ENCODE measurements at regions not wholly inside any gene's neighbourhood (a gene's known extent, or its start where the extent isn't known, plus 50 kb on each side); places are given as distances from the start of the nearest gene placed in this dataset.

GRCh38 chr1:241419986-241420385, 63.0 kb upstream of the RGS7 start:
- Histone ChIP-seq H3K36me3 (ENCODE audit: low read depth, missing control alignments) (no peaks in the 10 kb centered on the region), H3K9me3 (no peaks in the 10 kb centered on the region), H3K4me3 (no peak overlapping the region), H3K27ac (no peak overlapping the region), H3K4me1 (no peaks in the 10 kb centered on the region), H3K27me3 (no peaks in the 10 kb centered on the region)
- TF ChIP-seq POLR2A (IDR thresholded peaks at IDR 0.05), result no peak
- TF ChIP-seq, protein P1, sequence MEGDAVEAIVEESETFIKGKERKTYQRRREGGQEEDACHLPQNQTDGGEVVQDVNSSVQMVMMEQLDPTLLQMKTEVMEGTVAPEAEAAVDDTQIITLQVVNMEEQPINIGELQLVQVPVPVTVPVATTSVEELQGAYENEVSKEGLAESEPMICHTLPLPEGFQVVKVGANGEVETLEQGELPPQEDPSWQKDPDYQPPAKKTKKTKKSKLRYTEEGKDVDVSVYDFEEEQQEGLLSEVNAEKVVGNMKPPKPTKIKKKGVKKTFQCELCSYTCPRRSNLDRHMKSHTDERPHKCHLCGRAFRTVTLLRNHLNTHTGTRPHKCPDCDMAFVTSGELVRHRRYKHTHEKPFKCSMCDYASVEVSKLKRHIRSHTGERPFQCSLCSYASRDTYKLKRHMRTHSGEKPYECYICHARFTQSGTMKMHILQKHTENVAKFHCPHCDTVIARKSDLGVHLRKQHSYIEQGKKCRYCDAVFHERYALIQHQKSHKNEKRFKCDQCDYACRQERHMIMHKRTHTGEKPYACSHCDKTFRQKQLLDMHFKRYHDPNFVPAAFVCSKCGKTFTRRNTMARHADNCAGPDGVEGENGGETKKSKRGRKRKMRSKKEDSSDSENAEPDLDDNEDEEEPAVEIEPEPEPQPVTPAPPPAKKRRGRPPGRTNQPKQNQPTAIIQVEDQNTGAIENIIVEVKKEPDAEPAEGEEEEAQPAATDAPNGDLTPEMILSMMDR (IDR thresholded peaks at IDR 0.05), result no peak
- intact Hi-C loops (cut with DNase I; ENCODE audit: low total_unique reads), result no loop called here
- 78 to 83% methylated on average over 3 of the region's 3 CpGs for WGBS, 2 donors
- no peak for DNase-seq

DNA sequence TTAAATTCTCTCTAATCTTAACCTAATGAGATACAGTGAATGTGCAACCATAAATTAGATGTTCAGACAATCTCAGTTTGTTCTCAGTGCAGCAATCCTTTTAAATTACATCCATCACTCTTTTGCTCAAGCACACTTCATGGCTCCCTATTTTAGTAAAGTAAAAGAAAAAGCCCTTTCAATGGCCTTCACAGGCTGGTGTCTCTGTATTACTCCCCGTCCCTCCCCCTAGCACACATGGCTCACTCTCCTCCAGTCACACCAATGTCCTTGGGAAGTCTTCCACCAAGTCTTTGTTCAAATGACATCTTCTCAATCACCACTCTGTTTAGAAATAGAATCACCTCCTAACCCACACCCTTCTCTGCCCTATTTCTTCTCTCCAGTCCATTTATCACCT, 60.3 kb upstream of the RGS7 start:
- intact Hi-C loops (cut with DNase I; ENCODE audit: low total_unique reads), result no loop called here
- no peak for DNase-seq
- H3K4me3 ChIP-seq, result no peak overlapping the region
- 47 to 62% methylated on average over 1 of the region's 1 CpG for WGBS, 2 donors
- no peaks in the 10 kb centered on the region for H3K9me3 ChIP-seq
- H3K27me3 ChIP-seq, result no peaks in the 10 kb centered on the region
- H3K4me1 ChIP-seq, result no peaks in the 10 kb centered on the region
- TF ChIP-seq, protein P1 (IDR thresholded peaks at IDR 0.05), result no peak
- TF ChIP-seq POLR2A (IDR thresholded peaks at IDR 0.05), result no peak
- no peaks in the 10 kb centered on the region for H3K36me3 ChIP-seq (ENCODE audit: low read depth, missing control alignments)
- H3K27ac ChIP-seq, result no peak overlapping the region

DNA sequence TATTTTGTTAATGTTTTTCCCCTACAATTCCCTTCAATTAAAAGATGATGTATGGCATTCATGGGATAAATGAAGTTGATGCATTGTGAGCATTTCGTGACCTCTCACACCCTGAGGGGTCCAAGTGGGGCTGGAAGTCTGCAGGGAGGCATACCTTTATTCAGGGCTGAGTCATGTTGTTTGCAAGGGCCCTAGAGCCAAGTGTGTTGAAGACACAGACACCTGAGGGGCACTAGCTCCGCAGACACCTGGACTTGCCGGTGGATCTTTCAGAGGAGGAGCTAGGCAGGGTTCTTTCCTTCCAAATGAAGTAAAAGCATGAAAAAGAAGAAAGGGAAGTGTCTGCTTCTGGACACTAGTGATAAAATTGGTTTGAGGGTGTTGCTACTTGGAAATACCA, 57.0 kb upstream of the RGS7 start:
- Histone ChIP-seq H3K4me1 (no peaks in the 10 kb centered on the region), H3K36me3 (ENCODE audit: low read depth, missing control alignments) (no peaks in the 10 kb centered on the region), H3K4me3 (no peak overlapping the region), H3K27me3 (no peaks in the 10 kb centered on the region), H3K9me3 (no peaks in the 10 kb centered on the region), H3K27ac (no peak overlapping the region)
- no peak for DNase-seq
- intact Hi-C loops (cut with DNase I; ENCODE audit: low total_unique reads), result no loop called here
- no peak for TF ChIP-seq POLR2A (IDR thresholded peaks at IDR 0.05)
- TF ChIP-seq, protein P1 (IDR thresholded peaks at IDR 0.05), result no peak
- 64 to 82% methylated on average over 3 of the region's 3 CpGs for WGBS, 2 donors

DNA sequence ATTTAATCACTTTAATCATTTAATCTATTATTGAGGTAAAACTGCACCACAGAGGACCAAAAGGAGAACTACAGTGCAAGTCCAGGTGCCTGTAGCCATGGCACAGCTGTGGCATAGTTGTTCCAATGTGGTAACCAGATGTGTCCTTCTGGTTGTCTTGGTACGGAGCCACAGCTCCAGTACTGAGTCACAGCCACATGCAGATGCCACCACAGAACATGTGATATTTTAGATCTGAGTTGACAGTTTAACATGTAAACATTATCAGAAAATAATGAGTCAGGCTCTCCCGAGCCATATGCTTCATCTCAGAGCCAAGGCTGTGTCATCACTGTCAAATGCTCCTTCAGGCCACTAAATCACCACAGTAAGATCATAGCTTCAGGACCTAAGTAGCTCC, 56.4 kb upstream of the RGS7 start:
- WGBS, 2 donors, result 70 to 79% methylated on average over 2 of the region's 2 CpGs
- Histone ChIP-seq H3K27ac (no peak overlapping the region), H3K9me3 (no peaks in the 10 kb centered on the region), H3K27me3 (no peaks in the 10 kb centered on the region), H3K4me1 (no peaks in the 10 kb centered on the region), H3K36me3 (ENCODE audit: low read depth, missing control alignments) (no peaks in the 10 kb centered on the region), H3K4me3 (no peak overlapping the region)
- TF ChIP-seq, protein P1 (IDR thresholded peaks at IDR 0.05), result no peak
- TF ChIP-seq POLR2A (IDR thresholded peaks at IDR 0.05), result no peak
- DNase-seq, result no peak
- intact Hi-C loops (cut with DNase I; ENCODE audit: low total_unique reads), result no loop called here

DNA sequence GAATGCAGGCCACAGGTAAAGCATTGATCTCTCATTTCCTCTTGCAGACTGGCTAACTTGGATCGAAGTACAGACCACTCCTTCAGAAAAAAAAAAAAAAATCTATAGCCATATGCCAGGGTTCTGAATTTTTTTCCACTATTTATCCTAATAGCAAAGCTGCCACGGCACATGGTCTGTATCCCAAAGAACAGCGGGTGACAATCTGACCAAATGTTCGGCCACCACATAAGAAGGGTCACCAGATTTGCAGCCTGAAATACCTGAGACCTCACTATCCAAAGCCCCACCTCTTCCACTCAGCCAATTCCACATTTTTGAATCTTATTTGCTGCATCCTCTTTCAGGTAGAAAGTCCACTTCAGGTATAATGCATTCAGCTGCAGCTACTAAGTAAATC, 55.6 kb upstream of the RGS7 start:
- Histone ChIP-seq H3K4me1 (no peaks in the 10 kb centered on the region), H3K27me3 (no peaks in the 10 kb centered on the region), H3K36me3 (ENCODE audit: low read depth, missing control alignments) (no peaks in the 10 kb centered on the region), H3K4me3 (no peak overlapping the region), H3K27ac (no peak overlapping the region), H3K9me3 (no peaks in the 10 kb centered on the region)
- DNase-seq, result no peak
- 84 to 92% methylated on average over 4 of the region's 4 CpGs for WGBS, 2 donors
- no peak for TF ChIP-seq POLR2A (IDR thresholded peaks at IDR 0.05)
- TF ChIP-seq, protein P1 (IDR thresholded peaks at IDR 0.05), result no peak
- intact Hi-C loops (cut with DNase I; ENCODE audit: low total_unique reads), result no loop called here

All from testis (tissue), 2 donors.